ENCODE measurements at regions not wholly inside any gene's neighbourhood (a gene's known extent, or its start where the extent isn't known, plus 50 kb on each side); places are given as distances from the start of the nearest gene placed in this dataset.

DNA sequence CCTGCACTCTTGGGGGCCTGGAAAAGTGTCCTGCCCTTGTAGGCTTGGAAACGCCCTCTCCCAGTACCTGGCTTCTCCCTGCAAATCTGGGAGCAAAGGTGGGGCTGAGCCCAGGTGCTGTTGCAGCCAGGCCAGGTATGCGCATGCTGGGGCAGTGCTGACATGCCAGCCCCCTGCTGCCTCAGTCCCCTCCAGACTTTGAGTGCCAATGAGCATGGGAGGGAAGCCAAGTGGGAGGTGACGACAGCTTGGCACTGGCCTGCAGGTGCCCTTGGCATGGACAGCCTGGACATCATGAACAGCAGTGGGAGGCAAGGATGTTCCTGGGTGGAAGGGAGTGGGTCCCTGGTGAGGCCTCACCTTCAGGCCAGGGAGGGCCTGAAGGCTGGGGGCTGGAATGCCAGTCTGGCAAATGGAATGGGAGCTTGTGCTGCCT lies 1494.4 kb upstream of the NUDT12 start:
- dilution Hi-C loops (cut with MboI; ENCODE audit: extremely low pct_ligation_motif_present, low sequenced_read_pairs): no loop called here
- no TSS peak for BruUV-seq (replicated peaks)

More for the DNA sequence above, 1494.4 kb upstream of the NUDT12 start:
- no peaks in the 10 kb centered on the region for H3K9me3 ChIP-seq (replicated peaks; ENCODE audit: control insufficient read depth, insufficient read depth, low read length)
- FAIRE-seq: no peak
- no peaks in the 10 kb centered on the region for H3K9me1 ChIP-seq (replicated peaks; ENCODE audit: control insufficient read depth, extremely low read depth, insufficient read depth, low read length)
- no peak for DNase-seq (ENCODE audit: low read depth, low spot score)
- no peak overlapping the region for H2AFZ ChIP-seq (ENCODE audit: low read depth, low read length)
- no peak overlapping the region for H3K9ac ChIP-seq (replicated peaks; ENCODE audit: extremely low read depth, insufficient read depth, low read length)
- no peak overlapping the region for H3K4me2 ChIP-seq (ENCODE audit: insufficient read depth, low read length)
- no peaks in the 10 kb centered on the region for H3K36me3 ChIP-seq (ENCODE audit: control insufficient read depth in 2 of 2, extremely low read depth in 1 of 2, insufficient read depth in 2 of 2, low read length in 2 of 2)
- intact Hi-C loops (cut with micrococcal nuclease): no loop called here
- H3K4me3 ChIP-seq (replicated peaks in 1 of 3; ENCODE audit: insufficient read depth in 1 of 3, low read depth in 1 of 3, low read length in 3 of 3): no peak overlapping the region
- H4K20me1 ChIP-seq (replicated peaks; ENCODE audit: control insufficient read depth, extremely low read depth, insufficient read depth, low read length): no peaks in the 10 kb centered on the region
- H3K4me1 ChIP-seq (ENCODE audit: control insufficient read depth, extremely low read depth, insufficient read depth, low read length): no peaks in the 10 kb centered on the region
- no peaks in the 10 kb centered on the region for H3K79me2 ChIP-seq (ENCODE audit: control insufficient read depth, insufficient read depth, low read length)
- H3K27ac ChIP-seq (ENCODE audit: insufficient read depth, low read depth, low read length): no peak overlapping the region
- CTCF ChIA-PET: interaction anchor here (1.5 kb wide), 1 partner anchor 13 kb away, joined by 3 read pairs; no protein-coding TSS in a partner anchor
- POLR2A ChIA-PET: no interaction called here
- no peaks in the 10 kb centered on the region for H3K27me3 ChIP-seq (ENCODE audit: control insufficient read depth in 2 of 2, insufficient read depth in 2 of 2, low read length in 2 of 2)
- TF ChIP-seq, protein P1, sequence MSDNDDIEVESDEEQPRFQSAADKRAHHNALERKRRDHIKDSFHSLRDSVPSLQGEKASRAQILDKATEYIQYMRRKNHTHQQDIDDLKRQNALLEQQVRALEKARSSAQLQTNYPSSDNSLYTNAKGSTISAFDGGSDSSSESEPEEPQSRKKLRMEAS (IDR thresholded peaks at IDR 0.05; ENCODE audit: insufficient read depth, insufficient read length): no peak
- TF ChIP-seq POLR2A (IDR thresholded peaks at IDR 0.05; ENCODE audit: low read depth, low read length) (no peak), JUN (IDR thresholded peaks at IDR 0.05; ENCODE audit: borderline replicate concordance, insufficient read depth, insufficient read length, low read depth) (no peak), POLR2AphosphoS5 (IDR thresholded peaks at IDR 0.05; ENCODE audit: insufficient read depth, low read depth, low read length) (no peak), FOS (IDR thresholded peaks at IDR 0.05; ENCODE audit: borderline replicate concordance, insufficient read depth, low read length) (no peak), GATA2 (IDR thresholded peaks at IDR 0.05; ENCODE audit: insufficient read depth, insufficient read length, low read depth, low read length) (no peak), MYC (IDR thresholded peaks at IDR 0.05; ENCODE audit: low read depth, low read length) (no peak), EZH2 (IDR thresholded peaks at IDR 0.05; ENCODE audit: borderline replicate concordance, low read depth, low read length, severe bottlenecking) (no peak)
- TF ChIP-seq, protein P2, sequence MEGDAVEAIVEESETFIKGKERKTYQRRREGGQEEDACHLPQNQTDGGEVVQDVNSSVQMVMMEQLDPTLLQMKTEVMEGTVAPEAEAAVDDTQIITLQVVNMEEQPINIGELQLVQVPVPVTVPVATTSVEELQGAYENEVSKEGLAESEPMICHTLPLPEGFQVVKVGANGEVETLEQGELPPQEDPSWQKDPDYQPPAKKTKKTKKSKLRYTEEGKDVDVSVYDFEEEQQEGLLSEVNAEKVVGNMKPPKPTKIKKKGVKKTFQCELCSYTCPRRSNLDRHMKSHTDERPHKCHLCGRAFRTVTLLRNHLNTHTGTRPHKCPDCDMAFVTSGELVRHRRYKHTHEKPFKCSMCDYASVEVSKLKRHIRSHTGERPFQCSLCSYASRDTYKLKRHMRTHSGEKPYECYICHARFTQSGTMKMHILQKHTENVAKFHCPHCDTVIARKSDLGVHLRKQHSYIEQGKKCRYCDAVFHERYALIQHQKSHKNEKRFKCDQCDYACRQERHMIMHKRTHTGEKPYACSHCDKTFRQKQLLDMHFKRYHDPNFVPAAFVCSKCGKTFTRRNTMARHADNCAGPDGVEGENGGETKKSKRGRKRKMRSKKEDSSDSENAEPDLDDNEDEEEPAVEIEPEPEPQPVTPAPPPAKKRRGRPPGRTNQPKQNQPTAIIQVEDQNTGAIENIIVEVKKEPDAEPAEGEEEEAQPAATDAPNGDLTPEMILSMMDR (IDR thresholded peaks at IDR 0.05; ENCODE audit: extremely low read depth in 1 of 2, insufficient read depth in 1 of 2, low read depth in 1 of 2, low read length in 2 of 2): no peak

Measured in endothelial cell of umbilical vein (primary cell).